DOHH2 (cell line): ENCODE measurements at regions not wholly inside any gene's neighbourhood (a gene's known extent, or its start where the extent isn't known, plus 50 kb on each side); places are given as distances from the start of the nearest gene placed in this dataset.

Experiments used
- H3F3A ChIP-seq: fragments of 200-600 bp; sonication (generic), shearing (Covaris generic); 2 replicates; pipeline ENCODE4 v1.6.0; 2016; ENCODE audit warnings: antibody characterized with exemption, mild to moderate bottlenecking; ENCODE audit not compliant: control insufficient read depth, insufficient read depth
- H3K27ac ChIP-seq: fragments of 200-600 bp; sonication (generic); 2 replicates; pipeline ENCODE4 v1.5.1; 2014; ENCODE audit warnings: low read depth, mild to moderate bottlenecking, low read length, moderate library complexity
- H3K27me3 ChIP-seq: fragments of 200-600 bp; sonication (generic); 2 replicates; pipeline ENCODE4 v1.6.1; 2014; ENCODE audit warnings: mild to moderate bottlenecking, low read length, mixed read lengths; ENCODE audit not compliant: control insufficient read depth
- H3K36me3 ChIP-seq: fragments of 200-600 bp; sonication (generic); 2 replicates; pipeline ENCODE4 v1.6.1; 2014; ENCODE audit warnings: mild to moderate bottlenecking, low read length, moderate library complexity, mixed read lengths; ENCODE audit not compliant: control insufficient read depth
- H3K4me1 ChIP-seq: fragments of 200-600 bp; sonication (generic); 2 replicates; pipeline ENCODE4 v1.6.1; 2014; ENCODE audit warnings: mild to moderate bottlenecking, low read length, mixed read lengths; ENCODE audit not compliant: control insufficient read depth
- H3K4me2 ChIP-seq: fragments of 200-600 bp; sonication (generic); 2 replicates; pipeline ENCODE4 v1.6.0; 2014; ENCODE audit warnings: mild to moderate bottlenecking, low read length, moderate library complexity
- H3K4me3 ChIP-seq: fragments of 200-600 bp; sonication (generic); 2 replicates; pipeline ENCODE4 v1.5.1; 2014; ENCODE audit warnings: mild to moderate bottlenecking, low read length, mixed read lengths
- H3K79me2 ChIP-seq: fragments of 200-600 bp; sonication (generic); 2 replicates; pipeline ENCODE4 v1.6.1; 2014; ENCODE audit warnings: mild to moderate bottlenecking, low read length, mixed read lengths; ENCODE audit not compliant: control insufficient read depth
- H3K9me2 ChIP-seq: fragments of 200-600 bp; sonication (generic); replicated peaks from 2 replicates; pipeline ENCODE4 v1.6.1; 2014; ENCODE audit warnings: mild to moderate bottlenecking, low read length, mixed read lengths; ENCODE audit not compliant: control insufficient read depth
- H3K9me3 ChIP-seq: fragments of 200-600 bp; sonication (generic); 2 replicates; pipeline ENCODE4 v1.6.1; 2014; ENCODE audit warnings: antibody characterized with exemption, low read length, mixed read lengths; ENCODE audit not compliant: control insufficient read depth, insufficient read depth
- H4K20me1 ChIP-seq: fragments of 200-600 bp; sonication (generic); 2 replicates; pipeline ENCODE4 v1.6.0; 2014; ENCODE audit warnings: low read depth, mild to moderate bottlenecking, antibody characterized with exemption, low read length, moderate library complexity; ENCODE audit not compliant: control insufficient read depth, insufficient read depth
- EZH2phosphoT487 ChIP-seq: fragments of 200-600 bp; sonication (generic); IDR thresholded peaks from 2 replicates; pipeline ENCODE4 v1.6.1; 2017; ENCODE audit warnings: borderline replicate concordance, mild to moderate bottlenecking, antibody characterized with exemption, low read length, moderate library complexity, mixed read lengths
- TF ChIP-seq, protein P1 (sequence below): fragments of 200-600 bp; sonication (generic); IDR thresholded peaks from one replicate; pipeline ENCODE4 v1.5.1; 2014; ENCODE audit warnings: antibody characterized with exemption, mild to moderate bottlenecking, low read depth, low read length; ENCODE audit not compliant: poor library complexity, severe bottlenecking

GRCh38 chr5:167307042-167307441, 984.4 kb upstream of the WWC1 start:
- no peak overlapping the region for H3K27ac ChIP-seq
- H3K9me2 ChIP-seq = no peaks in the 10 kb centered on the region
- H3K36me3 ChIP-seq = no peaks in the 10 kb centered on the region
- TF ChIP-seq, protein P1, sequence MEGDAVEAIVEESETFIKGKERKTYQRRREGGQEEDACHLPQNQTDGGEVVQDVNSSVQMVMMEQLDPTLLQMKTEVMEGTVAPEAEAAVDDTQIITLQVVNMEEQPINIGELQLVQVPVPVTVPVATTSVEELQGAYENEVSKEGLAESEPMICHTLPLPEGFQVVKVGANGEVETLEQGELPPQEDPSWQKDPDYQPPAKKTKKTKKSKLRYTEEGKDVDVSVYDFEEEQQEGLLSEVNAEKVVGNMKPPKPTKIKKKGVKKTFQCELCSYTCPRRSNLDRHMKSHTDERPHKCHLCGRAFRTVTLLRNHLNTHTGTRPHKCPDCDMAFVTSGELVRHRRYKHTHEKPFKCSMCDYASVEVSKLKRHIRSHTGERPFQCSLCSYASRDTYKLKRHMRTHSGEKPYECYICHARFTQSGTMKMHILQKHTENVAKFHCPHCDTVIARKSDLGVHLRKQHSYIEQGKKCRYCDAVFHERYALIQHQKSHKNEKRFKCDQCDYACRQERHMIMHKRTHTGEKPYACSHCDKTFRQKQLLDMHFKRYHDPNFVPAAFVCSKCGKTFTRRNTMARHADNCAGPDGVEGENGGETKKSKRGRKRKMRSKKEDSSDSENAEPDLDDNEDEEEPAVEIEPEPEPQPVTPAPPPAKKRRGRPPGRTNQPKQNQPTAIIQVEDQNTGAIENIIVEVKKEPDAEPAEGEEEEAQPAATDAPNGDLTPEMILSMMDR = no peak
- TF ChIP-seq EZH2phosphoT487 = no peak
- no peaks in the 10 kb centered on the region for H3K4me1 ChIP-seq
- no peaks in the 10 kb centered on the region for H4K20me1 ChIP-seq
- no peaks in the 10 kb centered on the region for H3F3A ChIP-seq
- H3K9me3 ChIP-seq = no peaks in the 10 kb centered on the region
- no peak overlapping the region for H3K4me2 ChIP-seq
- H3K79me2 ChIP-seq = no peaks in the 10 kb centered on the region
- H3K4me3 ChIP-seq = no peak overlapping the region
- no peaks in the 10 kb centered on the region for H3K27me3 ChIP-seq

DNA sequence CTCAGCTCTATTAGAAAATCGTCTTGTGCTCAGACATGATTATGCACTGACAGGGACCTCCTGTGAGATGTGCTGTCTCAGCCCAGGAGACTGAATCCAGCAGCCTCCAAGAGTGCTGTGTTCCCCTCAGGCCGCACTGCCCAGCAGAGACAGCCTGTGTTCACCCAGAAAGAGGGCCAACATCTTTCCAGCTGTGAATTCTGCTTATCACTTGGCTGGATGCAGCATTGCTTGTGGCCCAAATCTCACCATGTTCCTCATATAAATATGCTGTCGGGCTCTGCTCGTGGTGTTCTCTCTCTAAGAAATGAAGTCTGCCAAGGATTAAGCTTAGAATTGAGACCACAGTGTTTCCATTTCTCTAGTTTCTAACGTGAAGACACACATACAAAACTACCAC, 983.0 kb upstream of the WWC1 start:
- Histone ChIP-seq H4K20me1 (no peaks in the 10 kb centered on the region), H3K9me3 (no peaks in the 10 kb centered on the region), H3K36me3 (no peaks in the 10 kb centered on the region), H3K27me3 (no peaks in the 10 kb centered on the region), H3K79me2 (no peaks in the 10 kb centered on the region), H3K9me2 (no peaks in the 10 kb centered on the region), H3K4me3 (no peak overlapping the region), H3K27ac (no peak overlapping the region), H3K4me2 (no peak overlapping the region), H3K4me1 (no peaks in the 10 kb centered on the region), H3F3A (no peaks in the 10 kb centered on the region)
- TF ChIP-seq, protein P1 = no peak
- no peak for TF ChIP-seq EZH2phosphoT487

GRCh38 chr5:167309941-167310517, 981.4 kb upstream of the WWC1 start:
- H3K79me2 ChIP-seq = no peaks in the 10 kb centered on the region
- no peak overlapping the region for H3K4me2 ChIP-seq
- H3F3A ChIP-seq = no peaks in the 10 kb centered on the region
- no peaks in the 10 kb centered on the region for H4K20me1 ChIP-seq
- no peaks in the 10 kb centered on the region for H3K36me3 ChIP-seq
- H3K4me3 ChIP-seq = no peak overlapping the region
- H3K27me3 ChIP-seq = no peaks in the 10 kb centered on the region
- no peaks in the 10 kb centered on the region for H3K9me3 ChIP-seq
- TF ChIP-seq EZH2phosphoT487 = no peak
- TF ChIP-seq, protein P1 = no peak
- H3K9me2 ChIP-seq = no peaks in the 10 kb centered on the region
- no peaks in the 10 kb centered on the region for H3K4me1 ChIP-seq
- no peak overlapping the region for H3K27ac ChIP-seq

GRCh38 chr5:167311340-167311739, 980.1 kb upstream of the WWC1 start:
- H3K9me3 ChIP-seq = no peaks in the 10 kb centered on the region
- no peaks in the 10 kb centered on the region for H4K20me1 ChIP-seq
- no peak overlapping the region for H3K4me2 ChIP-seq
- H3K27ac ChIP-seq = no peak overlapping the region
- TF ChIP-seq, protein P1 = no peak
- no peak for TF ChIP-seq EZH2phosphoT487
- no peak overlapping the region for H3K4me3 ChIP-seq
- no peaks in the 10 kb centered on the region for H3K27me3 ChIP-seq
- H3F3A ChIP-seq = no peaks in the 10 kb centered on the region
- no peaks in the 10 kb centered on the region for H3K79me2 ChIP-seq
- no peaks in the 10 kb centered on the region for H3K9me2 ChIP-seq
- H3K36me3 ChIP-seq = no peaks in the 10 kb centered on the region
- no peaks in the 10 kb centered on the region for H3K4me1 ChIP-seq
